C4-2B (cell line): ENCODE measurements at regions not wholly inside any gene's neighbourhood (a gene's known extent, or its start where the extent isn't known, plus 50 kb on each side); places are given as distances from the start of the nearest gene placed in this dataset.

Source experiments
- CTCF ChIP-seq: fragments of 450-650 bp; conservative IDR thresholded peaks from 2 replicates; pipeline ENCODE4 v1.5.1; 2017; ENCODE audit warnings: mild to moderate bottlenecking
- ZFX ChIP-seq: fragments of 450-650 bp; IDR thresholded peaks from 2 replicates; pipeline ENCODE4 v1.6.1; 2017

DNA sequence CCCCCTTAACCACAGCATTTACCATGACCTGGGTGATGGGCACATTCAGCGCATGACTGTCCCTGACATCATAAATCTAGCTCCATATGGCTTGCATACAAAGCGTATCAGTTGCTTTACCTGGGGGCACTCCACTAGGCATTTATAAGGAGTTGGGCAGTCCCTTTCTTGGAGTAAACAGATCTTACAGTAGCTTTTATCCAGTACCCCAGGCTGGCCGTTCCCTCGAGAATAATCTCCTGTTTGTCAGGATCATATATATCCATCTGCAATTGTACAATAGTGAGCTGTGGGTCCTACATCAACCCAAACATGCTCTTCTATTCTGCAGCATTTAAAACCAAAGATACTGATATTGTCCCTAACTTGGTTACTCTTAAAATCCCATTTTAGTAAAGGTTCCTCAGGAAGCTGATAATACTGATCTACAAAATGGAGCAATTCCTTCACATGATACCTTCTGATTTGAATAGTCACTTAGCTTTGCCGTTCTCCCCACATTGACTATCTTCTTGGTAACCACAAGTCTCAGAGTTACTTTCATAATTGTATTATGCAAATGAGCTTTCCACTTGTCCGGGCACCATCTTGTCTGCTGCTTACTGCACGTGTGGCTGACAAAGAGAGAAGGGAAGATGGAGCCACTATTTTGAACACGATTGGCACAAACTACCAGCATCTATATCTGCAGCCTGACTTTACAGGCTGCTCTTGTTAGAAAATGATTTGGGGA, 205.0 kb downstream of the CWF19L2 start:
- no peak for TF ChIP-seq CTCF
- TF ChIP-seq ZFX = no peak
